ENCODE measurements at regions not wholly inside any gene's neighbourhood (a gene's known extent, or its start where the extent isn't known, plus 50 kb on each side); places are given as distances from the start of the nearest gene placed in this dataset.

DNA sequence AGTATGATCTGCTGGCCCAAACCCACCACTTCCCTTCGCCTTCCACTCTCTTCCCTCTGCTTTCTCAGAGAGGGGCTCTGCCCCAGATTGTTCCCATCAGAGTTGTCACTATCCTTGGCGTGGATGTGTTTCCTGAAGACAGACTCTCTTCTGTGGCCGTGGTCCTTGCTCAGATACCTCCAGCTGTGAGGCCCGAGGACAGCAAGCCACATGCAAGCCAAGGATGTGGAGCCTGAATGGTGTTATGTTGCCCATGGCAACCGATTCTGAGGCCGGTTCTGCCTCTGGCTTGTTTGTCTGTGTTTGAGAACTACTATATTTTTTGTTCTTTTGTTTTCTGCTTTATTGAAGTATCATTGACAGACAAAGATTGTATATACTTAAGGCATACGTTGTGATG, 247.4 kb upstream of the PODXL start:
- H3K27me3 Mint-ChIP-seq (ENCODE audit: low read depth, unreplicated experiment): peaks cover 23% of the 10 kb centered on the region
- Histone ChIP-seq H3K27ac (ENCODE audit: low read depth, low read length) (no peak overlapping the region), H3K9ac (ENCODE audit: low read length) (no peak overlapping the region), H3K27me3 (ENCODE audit: insufficient read depth, low read length) (peaks cover 4% of the 10 kb centered on the region), H3K36me3 (ENCODE audit: insufficient read depth, low read length) (no peaks in the 10 kb centered on the region), H3K9me3 (ENCODE audit: insufficient read depth, low read depth, low read length) (no peaks in the 10 kb centered on the region), H3K4me3 (ENCODE audit: insufficient read depth, low read depth, low read length) (no peak overlapping the region), H3K79me2 (ENCODE audit: insufficient read depth, low read length) (no peaks in the 10 kb centered on the region), H3K4me2 (ENCODE audit: low read length) (no peak overlapping the region), H3K4me1 (ENCODE audit: insufficient read depth, low read length) (no peaks in the 10 kb centered on the region), H4K20me1 (ENCODE audit: insufficient read depth, low read length) (no peaks in the 10 kb centered on the region), H2AFZ (ENCODE audit: low read depth, low read length) (no peak overlapping the region)
- no peak for TF ChIP-seq EZH2 (IDR thresholded peaks at IDR 0.05; ENCODE audit: insufficient read depth, low read length)
- TF ChIP-seq, protein P1, sequence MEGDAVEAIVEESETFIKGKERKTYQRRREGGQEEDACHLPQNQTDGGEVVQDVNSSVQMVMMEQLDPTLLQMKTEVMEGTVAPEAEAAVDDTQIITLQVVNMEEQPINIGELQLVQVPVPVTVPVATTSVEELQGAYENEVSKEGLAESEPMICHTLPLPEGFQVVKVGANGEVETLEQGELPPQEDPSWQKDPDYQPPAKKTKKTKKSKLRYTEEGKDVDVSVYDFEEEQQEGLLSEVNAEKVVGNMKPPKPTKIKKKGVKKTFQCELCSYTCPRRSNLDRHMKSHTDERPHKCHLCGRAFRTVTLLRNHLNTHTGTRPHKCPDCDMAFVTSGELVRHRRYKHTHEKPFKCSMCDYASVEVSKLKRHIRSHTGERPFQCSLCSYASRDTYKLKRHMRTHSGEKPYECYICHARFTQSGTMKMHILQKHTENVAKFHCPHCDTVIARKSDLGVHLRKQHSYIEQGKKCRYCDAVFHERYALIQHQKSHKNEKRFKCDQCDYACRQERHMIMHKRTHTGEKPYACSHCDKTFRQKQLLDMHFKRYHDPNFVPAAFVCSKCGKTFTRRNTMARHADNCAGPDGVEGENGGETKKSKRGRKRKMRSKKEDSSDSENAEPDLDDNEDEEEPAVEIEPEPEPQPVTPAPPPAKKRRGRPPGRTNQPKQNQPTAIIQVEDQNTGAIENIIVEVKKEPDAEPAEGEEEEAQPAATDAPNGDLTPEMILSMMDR (IDR thresholded peaks at IDR 0.05; ENCODE audit: insufficient read depth, low read depth, low read length): no peak
- DNase-seq (ENCODE audit: low read depth): no peak
- FAIRE-seq: no peak
- no peaks in the 10 kb centered on the region for H3K36me3 Mint-ChIP-seq (ENCODE audit: low read depth, unreplicated experiment)
- no peak overlapping the region for H3K27ac Mint-ChIP-seq (ENCODE audit: unreplicated experiment)
- no peak overlapping the region for H3K4me3 Mint-ChIP-seq (ENCODE audit: unreplicated experiment)
- no peaks in the 10 kb centered on the region for H3K4me1 Mint-ChIP-seq (ENCODE audit: low read depth, unreplicated experiment)
- H3K9me3 Mint-ChIP-seq (ENCODE audit: unreplicated experiment): no peaks in the 10 kb centered on the region

DNA sequence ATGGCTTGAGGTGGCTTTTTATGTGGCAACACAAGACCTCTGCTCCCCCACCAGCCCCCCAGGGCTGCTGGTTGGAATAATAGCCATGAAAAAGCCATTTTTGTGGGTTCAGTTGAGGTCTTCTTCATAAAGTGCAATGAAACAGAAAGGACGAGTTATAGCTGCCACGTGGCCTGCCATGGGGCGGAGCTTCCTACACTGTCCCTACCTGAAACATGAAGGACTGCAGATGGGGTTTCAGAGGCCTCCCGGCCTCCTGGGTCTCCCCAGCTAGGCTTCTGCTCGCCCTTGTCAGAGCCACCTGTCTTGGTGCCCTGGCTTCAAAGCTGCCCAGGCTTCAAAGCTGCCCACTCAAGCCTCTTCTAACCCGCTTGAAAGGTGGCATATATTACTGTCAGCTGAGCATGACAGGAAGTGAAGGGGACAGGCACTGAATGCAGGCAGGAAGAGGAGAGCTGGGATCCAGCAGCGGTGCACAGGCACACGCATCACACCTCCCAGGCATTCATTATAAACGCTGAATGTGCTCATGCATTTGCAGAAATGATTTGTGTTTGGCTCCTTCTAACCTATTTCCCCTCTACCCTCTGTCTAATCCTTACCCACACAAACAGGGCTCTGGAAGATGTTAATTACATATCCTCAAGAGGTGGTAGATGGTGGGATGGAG, 245.9 kb upstream of the PODXL start:
- no peak overlapping the region for H3K4me2 ChIP-seq (ENCODE audit: low read length)
- H3K4me3 ChIP-seq (ENCODE audit: insufficient read depth, low read depth, low read length): no peak overlapping the region
- H3K4me1 ChIP-seq (ENCODE audit: insufficient read depth, low read length): no peaks in the 10 kb centered on the region
- no peak overlapping the region for H3K4me3 Mint-ChIP-seq (ENCODE audit: unreplicated experiment)
- TF ChIP-seq, protein P1 (IDR thresholded peaks at IDR 0.05; ENCODE audit: insufficient read depth, low read depth, low read length): no peak
- TF ChIP-seq EZH2 (IDR thresholded peaks at IDR 0.05; ENCODE audit: insufficient read depth, low read length): no peak
- no peak overlapping the region for H3K27ac Mint-ChIP-seq (ENCODE audit: unreplicated experiment)
- peaks cover 4% of the 10 kb centered on the region for H3K27me3 ChIP-seq (ENCODE audit: insufficient read depth, low read length)
- no peaks in the 10 kb centered on the region for H3K36me3 Mint-ChIP-seq (ENCODE audit: low read depth, unreplicated experiment)
- no peak overlapping the region for H2AFZ ChIP-seq (ENCODE audit: low read depth, low read length)
- H3K79me2 ChIP-seq (ENCODE audit: insufficient read depth, low read length): no peaks in the 10 kb centered on the region
- FAIRE-seq: no peak
- H3K9me3 Mint-ChIP-seq (ENCODE audit: unreplicated experiment): peaks cover 3% of the 10 kb centered on the region
- H3K27ac ChIP-seq (ENCODE audit: low read depth, low read length): no peak overlapping the region
- H4K20me1 ChIP-seq (ENCODE audit: insufficient read depth, low read length): no peaks in the 10 kb centered on the region
- no peaks in the 10 kb centered on the region for H3K9me3 ChIP-seq (ENCODE audit: insufficient read depth, low read depth, low read length)
- H3K4me1 Mint-ChIP-seq (ENCODE audit: low read depth, unreplicated experiment): no peaks in the 10 kb centered on the region
- no peak overlapping the region for H3K9ac ChIP-seq (ENCODE audit: low read length)
- DNase-seq (ENCODE audit: low read depth): no peak
- peaks cover 34% of the 10 kb centered on the region for H3K27me3 Mint-ChIP-seq (ENCODE audit: low read depth, unreplicated experiment)
- no peaks in the 10 kb centered on the region for H3K36me3 ChIP-seq (ENCODE audit: insufficient read depth, low read length)

- H3K9me3 ChIP-seq (ENCODE audit: insufficient read depth, low read depth, low read length): no peaks in the 10 kb centered on the region
- DNase-seq (ENCODE audit: low read depth) (no peak), FAIRE-seq (no peak)
- no peak overlapping the region for H3K4me2 ChIP-seq (ENCODE audit: low read length)
- H4K20me1 ChIP-seq (ENCODE audit: insufficient read depth, low read length): no peaks in the 10 kb centered on the region
- Mint-ChIP-seq H3K36me3 (ENCODE audit: low read depth, unreplicated experiment) (no peaks in the 10 kb centered on the region), H3K27me3 (ENCODE audit: low read depth, unreplicated experiment) (peaks cover 34% of the 10 kb centered on the region), H3K4me1 (ENCODE audit: low read depth, unreplicated experiment) (no peaks in the 10 kb centered on the region), H3K9me3 (ENCODE audit: unreplicated experiment) (peaks cover 3% of the 10 kb centered on the region), H3K4me3 (ENCODE audit: unreplicated experiment) (no peak overlapping the region), H3K27ac (ENCODE audit: unreplicated experiment) (no peak overlapping the region)
- H3K79me2 ChIP-seq (ENCODE audit: insufficient read depth, low read length): no peaks in the 10 kb centered on the region
- H2AFZ ChIP-seq (ENCODE audit: low read depth, low read length): no peak overlapping the region
- H3K4me1 ChIP-seq (ENCODE audit: insufficient read depth, low read length): no peaks in the 10 kb centered on the region
- H3K27ac ChIP-seq (ENCODE audit: low read depth, low read length): no peak overlapping the region
- no peak overlapping the region for H3K9ac ChIP-seq (ENCODE audit: low read length)
- H3K36me3 ChIP-seq (ENCODE audit: insufficient read depth, low read length): no peaks in the 10 kb centered on the region
- H3K4me3 ChIP-seq (ENCODE audit: insufficient read depth, low read depth, low read length): no peak overlapping the region
- peaks cover 4% of the 10 kb centered on the region for H3K27me3 ChIP-seq (ENCODE audit: insufficient read depth, low read length)
- TF ChIP-seq, protein P1 (IDR thresholded peaks at IDR 0.05; ENCODE audit: insufficient read depth, low read depth, low read length): no peak
- no peak for TF ChIP-seq EZH2 (IDR thresholded peaks at IDR 0.05; ENCODE audit: insufficient read depth, low read length)
Measured at GRCh38 chr7:131800531-131800930, 244.1 kb upstream of the PODXL start.

All from astrocyte (in vitro differentiated cells and primary cell).